Adrenal gland (tissue), 9 donors: ENCODE measurements at regions not wholly inside any gene's neighbourhood (a gene's known extent, or its start where the extent isn't known, plus 50 kb on each side); places are given as distances from the start of the nearest gene placed in this dataset.

Source experiments
- DNase-seq, 7 donors: peaks; one replicate each; pipeline ENCODE4 v3.0.0-alpha.2; 2019 to 2020
- H3K27ac ChIP-seq, 5 donors: fragments of 200-600 bp; sonication (generic) in 4 of 5; 1 replicate in 3 of 5; 2 replicates in 2 of 5; pipeline versions ENCODE4 v1.5.1 to v1.8.0; 2016 to 2020; ENCODE audit warnings: mild to moderate bottlenecking in 1 of 5
- H3K27me3 ChIP-seq: fragments of 200-600 bp; 2 replicates; pipeline ENCODE4 v1.8.0; 2021
- H3K36me3 ChIP-seq, 2 donors: fragments of 200-600 bp; replicated peaks in 1 of 2; 1 replicate in 1 of 2; 2 replicates in 1 of 2; pipeline versions ENCODE4 v1.5.1 to v1.8.0; 2018 to 2022
- H3K4me1 ChIP-seq, 2 donors: fragments of 200-600 bp; replicated peaks in 1 of 2; 1 replicate in 1 of 2; 2 replicates in 1 of 2; pipeline versions ENCODE4 v1.5.1 to v1.8.0; 2018 to 2021
- H3K4me3 ChIP-seq, 4 donors: fragments of 200-600 bp; sonication (generic) in 3 of 4; one replicate each; pipeline ENCODE4 v1.5.1; 2016 to 2018
- H3K9me3 ChIP-seq, 3 donors: fragments of 200-600 bp; sonication (generic) in 1 of 3; replicated peaks in 1 of 3; 1 replicate in 2 of 3; 2 replicates in 1 of 3; pipeline versions ENCODE4 v1.5.1 to v1.8.0; 2016 to 2021
- CTCF ChIP-seq, 6 experiments: fragments of 450-650 bp in 4 of 6; fragments of 200-600 bp in 2 of 6; sonication (generic) in 1 of 6; IDR thresholded peaks; 1 replicate in 5 of 6; 2 replicates in 1 of 6; pipeline versions ENCODE4 v1.5.1 to v1.8.0; 2016 to 2021; ENCODE audit warnings: antibody characterized with exemption in 6 of 6, mild to moderate bottlenecking in 2 of 6, moderate library complexity in 1 of 6
- POLR2A ChIP-seq, 2 donors: fragments of 450-650 bp; IDR thresholded peaks; one replicate each; pipeline ENCODE4 v1.6.1; 2017; ENCODE audit warnings: antibody characterized with exemption in 2 of 2, mild to moderate bottlenecking in 2 of 2, moderate library complexity in 1 of 2
- WGBS, 4 donors: extraction: QIAGEN DNeasy Blood & Tissue Kit in 2 of 4; methylation state at CpG; one replicate each; pipeline versions ENCODE4 v1.1.5 to v1.1.7; 2013 to 2017; 5-methylcytosine and 5-hydroxymethylcytosine counted together
- intact Hi-C, 2 donors: fragments of 100-400 bp; cut with DNase I; formaldehyde crosslinking; loops; one replicate each; pipeline versions ENCODE4 v1.14.1 to v1.15.0; 2022 to 2023
- donor health status: healthy with polysubstance abuse.
- donor health status: Bipolar disorder and iron deficiency.
- donor health status: DM: yes; HTN: yes; CAD: no.
- donor health status: DM: no; HTN: no; CAD: no.
- donor health status: DM: no; HTN: no; CAD: no.

- TF ChIP-seq CTCF (IDR thresholded peaks at IDR 0.05) (no peak), POLR2A (IDR thresholded peaks at IDR 0.05) (no peak)
- intact Hi-C loops = no loop called here
- no peak for DNase-seq
- 89 to 96% (median 92%) methylated on average over 4 of the region's 4 CpGs for WGBS, 4 donors
- H3K4me1 ChIP-seq = no peaks in the 10 kb centered on the region
- H3K9me3 ChIP-seq = no peaks in the 10 kb centered on the region
- H3K36me3 ChIP-seq = no peaks in the 10 kb centered on the region
- no peak overlapping the region for H3K4me3 ChIP-seq
- H3K27me3 ChIP-seq = no peaks in the 10 kb centered on the region
- no peak overlapping the region for H3K27ac ChIP-seq
Measured at GRCh38 chr1:87398641-87399040, 70.0 kb downstream of the LMO4 start.

GRCh38 chr1:87399264-87399663 is 70.6 kb downstream of the LMO4 start:
- DNase-seq = no peak
- WGBS, 4 donors = 92 to 97% (median 95%) methylated on average over 2 of the region's 2 CpGs
- no peaks in the 10 kb centered on the region for H3K9me3 ChIP-seq
- H3K4me3 ChIP-seq = no peak overlapping the region
- no peak for TF ChIP-seq POLR2A (IDR thresholded peaks at IDR 0.05)
- no peak for TF ChIP-seq CTCF (IDR thresholded peaks at IDR 0.05)
- no peaks in the 10 kb centered on the region for H3K27me3 ChIP-seq
- intact Hi-C loops = no loop called here
- no peaks in the 10 kb centered on the region for H3K36me3 ChIP-seq
- H3K27ac ChIP-seq = no peak overlapping the region
- no peaks in the 10 kb centered on the region for H3K4me1 ChIP-seq

- H3K27me3 ChIP-seq = no peaks in the 10 kb centered on the region
- intact Hi-C loops = no loop called here
- H3K9me3 ChIP-seq = no peaks in the 10 kb centered on the region
- no peaks in the 10 kb centered on the region for H3K36me3 ChIP-seq
- DNase-seq = no peak
- no peak overlapping the region for H3K4me3 ChIP-seq
- H3K27ac ChIP-seq = no peak overlapping the region
- WGBS, 4 donors = 65 to 76% (median 72%) methylated on average over 4 of the region's 4 CpGs
- no peaks in the 10 kb centered on the region for H3K4me1 ChIP-seq
- no peak for TF ChIP-seq CTCF (IDR thresholded peaks at IDR 0.05)
- TF ChIP-seq POLR2A (IDR thresholded peaks at IDR 0.05) = no peak
Measured at GRCh38 chr1:87399701-87400100, 71.0 kb downstream of the LMO4 start.

GRCh38 chr1:87400813-87401212 is 72.1 kb downstream of the LMO4 start:
- 84 to 100% (median 93%) methylated on average over 1 of the region's 1 CpG for WGBS, 4 donors
- no peaks in the 10 kb centered on the region for H3K36me3 ChIP-seq
- no peaks in the 10 kb centered on the region for H3K4me1 ChIP-seq
- H3K27me3 ChIP-seq = no peaks in the 10 kb centered on the region
- intact Hi-C loops = no loop called here
- TF ChIP-seq CTCF (IDR thresholded peaks at IDR 0.05) (no peak), POLR2A (IDR thresholded peaks at IDR 0.05) (no peak)
- DNase-seq = no peak
- H3K9me3 ChIP-seq = no peaks in the 10 kb centered on the region
- H3K4me3 ChIP-seq = no peak overlapping the region
- H3K27ac ChIP-seq = no peak overlapping the region
